Islet precursor cell (in vitro differentiated cells): ENCODE measurements at regions not wholly inside any gene's neighbourhood (a gene's known extent, or its start where the extent isn't known, plus 50 kb on each side); places are given as distances from the start of the nearest gene placed in this dataset.
A peak's percentile ranks its signal among the peaks of the same experiment; 100 is the strongest.

ENCODE experiments used
- DNase-seq: peaks from one replicate; pipeline ENCODE4 v3.0.0-alpha.2; 2018

DNA sequence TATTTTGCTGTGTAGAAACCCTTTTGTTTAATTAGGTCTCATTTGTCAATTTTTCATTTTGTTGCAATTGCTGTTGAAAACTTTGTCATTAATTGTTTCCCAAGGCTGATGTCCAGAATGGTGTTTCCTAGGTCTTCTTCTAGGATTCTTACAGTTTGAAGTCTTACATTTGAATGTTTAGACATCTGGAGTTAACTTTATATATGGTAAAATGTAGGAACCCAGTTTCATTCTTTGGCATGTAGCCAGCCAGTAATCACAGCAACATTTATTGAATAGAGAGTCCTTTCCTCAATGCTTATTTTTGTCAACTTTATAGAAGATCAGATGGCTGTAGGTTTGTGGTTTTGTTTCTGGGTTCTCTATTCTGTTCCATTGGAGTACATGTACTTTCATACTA, 1290.8 kb upstream of the CDH9 start:
- no peak for DNase-seq

DNA sequence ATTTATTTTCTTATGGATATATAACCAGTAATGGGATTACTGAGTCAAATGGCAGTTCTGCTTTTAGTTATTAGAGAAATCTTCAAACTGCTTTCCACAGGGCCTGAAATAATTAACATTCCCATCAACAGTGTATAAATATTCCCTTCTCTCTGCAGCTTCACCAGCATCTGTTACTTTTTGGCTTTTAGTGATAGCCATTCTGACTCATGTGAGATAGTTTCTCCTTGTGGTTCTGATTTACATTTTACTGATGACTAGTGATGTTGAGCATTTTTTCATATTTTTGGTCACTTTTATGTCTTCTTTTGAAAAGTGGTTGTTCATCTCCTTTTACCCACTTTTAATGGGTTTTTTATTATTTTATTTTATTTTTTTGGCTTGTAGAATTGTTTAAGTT, 1290.3 kb upstream of the CDH9 start:
- DNase-seq, result no peak

DNA sequence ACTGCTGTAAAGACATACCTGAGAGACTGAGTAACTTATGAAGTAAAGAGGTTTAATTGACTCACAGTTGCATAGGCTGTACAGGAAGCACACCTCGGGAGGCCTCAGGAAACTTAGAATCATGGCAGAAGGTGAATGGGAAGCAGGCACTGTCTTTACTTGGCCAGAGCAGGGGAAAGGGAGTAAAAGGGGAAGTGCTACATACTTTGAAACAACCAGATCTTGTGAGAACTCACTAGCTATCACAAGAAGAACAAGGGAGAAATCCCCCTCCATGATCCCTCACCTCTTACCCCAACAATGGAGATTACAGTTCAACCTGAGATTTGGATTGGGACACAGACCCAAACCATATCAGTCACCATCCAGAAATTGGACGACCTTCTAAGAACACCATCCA, 1285.8 kb upstream of the CDH9 start:
- no peak for DNase-seq

GRCh38 chr5:28313953-28314352, 1275.6 kb upstream of the CDH9 start:
- no peak for DNase-seq

- no peak for DNase-seq
These were observed 1275.0 kb upstream of the CDH9 start for GRCh38 chr5:28313321-28313951.

DNA sequence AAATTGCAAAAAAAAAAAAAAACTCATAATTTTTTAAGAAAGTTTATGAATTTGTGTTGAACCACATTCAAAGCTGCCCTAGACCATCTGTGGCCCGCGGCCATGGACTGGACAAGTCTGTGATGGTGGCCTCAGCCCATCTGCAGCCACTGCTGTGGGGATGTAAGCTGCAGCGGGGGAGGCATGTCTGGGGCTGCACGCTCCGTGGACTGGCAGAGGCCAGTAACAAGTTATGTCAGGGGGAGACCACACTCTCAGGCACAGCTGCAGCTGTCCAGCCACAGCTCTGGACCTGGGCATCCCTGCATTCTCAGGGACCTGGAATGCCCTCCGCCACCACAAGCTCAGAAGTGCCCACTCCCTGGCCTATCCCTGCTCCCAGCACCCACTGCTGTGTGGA, 1272.3 kb upstream of the CDH9 start:
- DNase-seq, result no peak

DNA sequence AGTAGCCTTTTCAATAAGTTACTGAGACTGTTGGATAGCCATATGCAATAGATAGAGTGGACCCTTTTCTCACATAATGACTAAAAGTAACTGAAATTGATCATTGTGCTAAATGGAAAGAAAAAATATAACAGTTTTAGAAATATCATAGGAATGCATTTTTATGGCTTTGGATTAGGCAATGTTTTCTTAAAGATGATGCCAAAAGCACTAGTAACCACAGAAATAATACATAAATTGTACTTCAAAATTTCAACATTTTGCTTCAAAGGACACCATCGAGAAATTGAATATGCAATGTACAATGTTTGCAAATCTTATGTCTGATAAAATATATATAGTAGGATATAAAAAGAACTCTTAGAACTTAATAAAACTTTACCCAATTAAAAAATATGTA, 1267.5 kb upstream of the CDH9 start:
- DNase-seq, result no peak

GRCh38 chr5:28301712-28302111, 1263.3 kb upstream of the CDH9 start:
- peak; percentile 71 for DNase-seq

GRCh38 chr5:28296254-28297013, 1258.0 kb upstream of the CDH9 start:
- DNase-seq, result no peak

GRCh38 chr5:28287021-28287420, 1248.6 kb upstream of the CDH9 start:
- DNase-seq, result peak; percentile 56

- peak; percentile 66 for DNase-seq
These were observed 1248.2 kb upstream of the CDH9 start for GRCh38 chr5:28286566-28286965.

DNA sequence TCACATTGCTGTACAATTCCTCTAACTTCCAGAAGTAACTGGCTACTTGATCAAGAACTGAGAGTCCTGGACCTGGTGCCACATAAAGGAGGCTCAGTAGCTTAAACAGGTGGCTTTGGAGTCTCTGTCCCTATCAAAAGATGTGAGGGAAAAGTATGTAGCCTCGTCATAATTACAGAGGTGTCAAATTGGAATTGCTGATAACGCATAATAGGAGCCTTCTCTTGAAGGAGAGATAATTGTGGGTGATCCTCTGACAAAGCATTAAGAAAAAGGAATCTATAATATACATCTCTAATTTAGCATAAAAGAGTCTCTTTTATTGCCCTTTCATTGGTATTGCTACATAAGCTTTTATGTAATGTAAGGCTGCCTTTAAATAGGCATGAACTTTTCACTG, 1246.4 kb upstream of the CDH9 start:
- no peak for DNase-seq

DNA sequence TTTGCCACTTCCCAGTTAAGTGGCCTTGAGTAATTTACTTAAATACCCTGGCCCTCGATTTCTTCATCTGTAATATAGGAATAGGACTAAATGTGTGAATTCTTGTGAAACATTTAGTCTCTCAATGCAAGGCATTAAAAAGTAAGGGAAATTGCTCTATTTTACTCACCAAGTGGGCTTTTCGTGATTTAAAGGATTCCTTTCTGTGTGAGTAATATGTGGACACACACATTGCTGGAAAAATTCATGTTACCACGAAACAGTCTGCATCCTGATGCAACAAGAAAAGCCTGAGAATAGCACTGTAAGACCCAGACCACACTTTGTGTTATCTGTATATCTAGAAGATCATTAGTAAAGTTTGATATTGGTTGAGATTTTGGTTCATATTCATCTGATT, 1243.0 kb upstream of the CDH9 start:
- no peak for DNase-seq

DNA sequence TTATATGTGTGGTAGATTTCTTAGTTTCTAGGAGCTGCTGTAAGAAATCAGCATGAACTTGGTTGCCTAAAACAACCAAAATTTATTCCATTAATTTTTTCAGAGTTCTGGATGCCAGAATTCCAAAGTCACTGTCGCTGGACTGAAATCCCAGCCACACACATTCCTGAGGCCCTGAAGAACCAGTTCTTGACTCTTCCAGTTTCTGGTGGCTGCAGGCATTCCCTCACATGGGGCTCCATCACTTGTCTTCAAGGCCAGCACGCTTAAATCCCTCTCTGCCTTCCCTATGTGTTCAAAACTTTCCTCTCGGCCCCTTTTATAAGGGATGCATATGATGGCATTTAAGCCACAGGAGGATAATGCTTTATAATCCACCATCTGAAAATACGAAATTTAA, 1237.5 kb upstream of the CDH9 start:
- DNase-seq, result peak; percentile 79

DNA sequence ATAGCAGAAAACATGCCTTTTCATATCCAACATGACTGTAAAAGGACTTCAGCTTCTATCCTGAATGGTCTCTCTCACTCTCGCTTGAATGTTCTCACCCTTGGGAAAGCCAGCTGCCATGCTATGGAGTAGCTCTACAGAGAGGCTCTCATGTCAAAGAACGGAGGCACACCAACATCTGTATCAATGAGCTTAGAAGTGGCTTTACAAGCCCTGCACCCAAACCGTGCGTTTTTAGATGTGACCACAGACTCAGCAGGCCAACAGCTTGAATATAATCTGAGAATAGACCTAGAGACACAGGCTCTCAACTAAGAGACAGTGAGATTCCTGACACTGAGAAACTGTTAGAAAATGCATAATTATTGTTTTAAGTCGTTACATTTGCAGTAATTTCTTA, 1231.6 kb upstream of the CDH9 start:
- no peak for DNase-seq

GRCh38 chr5:28265877-28266276, 1227.5 kb upstream of the CDH9 start:
- DNase-seq, result no peak

DNA sequence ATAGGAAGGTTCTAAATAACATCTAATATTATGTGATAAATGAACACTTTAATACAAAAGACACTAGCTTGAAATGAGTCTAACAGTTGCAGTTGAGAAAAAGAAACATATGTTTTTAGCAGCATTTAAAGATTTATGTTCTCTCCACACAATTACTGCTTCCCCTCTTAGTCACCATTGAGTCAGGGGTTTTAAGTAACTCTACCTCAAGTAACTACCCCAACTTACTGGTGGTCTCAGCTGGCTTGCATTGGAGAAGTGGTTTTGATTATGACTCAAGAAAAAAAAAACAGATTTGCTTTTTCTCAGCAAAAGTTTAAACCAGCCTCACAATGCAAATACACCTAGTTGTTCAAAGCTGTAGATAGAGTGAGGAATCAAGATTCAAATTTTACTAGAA, 1216.5 kb upstream of the CDH9 start:
- no peak for DNase-seq

DNA sequence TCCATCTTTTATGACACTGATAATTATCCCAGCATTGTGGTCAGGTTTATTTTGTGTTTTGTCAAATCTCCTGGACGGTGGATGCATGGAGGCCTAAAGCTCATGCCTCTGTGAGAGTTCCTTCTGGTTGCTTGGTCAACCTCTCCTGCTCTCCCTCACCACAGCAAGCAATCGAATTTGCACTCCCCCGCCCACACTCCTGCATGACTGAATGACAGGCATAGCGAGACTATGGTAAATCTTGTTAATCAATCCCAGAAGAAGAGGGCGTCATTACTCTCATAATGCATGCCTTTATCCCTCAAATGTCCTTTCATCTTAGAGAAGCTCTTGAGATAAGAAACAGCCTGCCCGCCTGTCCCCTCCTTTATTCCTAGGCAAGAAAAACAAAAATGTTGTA, 1215.0 kb upstream of the CDH9 start:
- no peak for DNase-seq

GRCh38 chr5:28249771-28250415, 1211.5 kb upstream of the CDH9 start:
- DNase-seq, result no peak

- DNase-seq, result no peak
These were observed 1196.1 kb upstream of the CDH9 start for GRCh38 chr5:28234356-28234968.

GRCh38 chr5:28226407-28226806, 1188.0 kb upstream of the CDH9 start:
- DNase-seq, result no peak

- DNase-seq, result no peak
These were observed 1181.2 kb upstream of the CDH9 start for GRCh38 chr5:28219539-28219938.

- no peak for DNase-seq
These were observed 1179.3 kb upstream of the CDH9 start for GRCh38 chr5:28217695-28218094.

DNA sequence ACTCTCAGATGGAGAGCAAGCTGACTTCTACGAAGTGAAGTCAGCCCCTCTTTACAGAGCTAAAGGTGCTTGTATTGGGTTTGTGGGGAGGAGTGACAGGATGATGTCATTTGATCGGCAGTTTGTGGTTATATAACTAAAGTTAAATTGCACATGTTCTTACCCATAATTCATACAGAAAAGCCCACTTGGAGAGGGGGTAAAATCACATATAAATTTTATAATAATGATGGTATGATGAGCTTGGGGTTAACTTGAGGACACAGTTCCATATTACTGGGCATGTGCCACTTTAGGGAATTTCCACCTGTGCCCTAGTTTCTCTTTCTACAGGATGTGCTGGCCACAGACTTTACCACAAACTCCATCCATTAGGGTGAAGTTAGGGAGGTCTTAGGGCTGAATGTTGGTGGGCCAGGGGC, 1178.6 kb upstream of the CDH9 start:
- no peak for DNase-seq
